ENCODE measurements at regions not wholly inside any gene's neighbourhood (a gene's known extent, or its start where the extent isn't known, plus 50 kb on each side); places are given as distances from the start of the nearest gene placed in this dataset.
A peak's percentile ranks its signal among the peaks of the same experiment; 100 is the strongest.

GRCh38 chr9:695252-695651 is 146.2 kb upstream of the DMRT1 start:
- Histone ChIP-seq H3K27ac (ENCODE audit: low read length) (peak overlapping the region; percentile 99), H3K4me3 (ENCODE audit: low read length) (peak overlapping the region; percentile 77), H3K4me1 (ENCODE audit: control insufficient read depth, insufficient read depth, low read length) (peaks cover 14% of the 10 kb centered on the region), H3K27me3 (ENCODE audit: control insufficient read depth, insufficient read depth) (no peaks in the 10 kb centered on the region), H3K9me3 (ENCODE audit: control insufficient read depth, low read length) (no peaks in the 10 kb centered on the region)
- intact Hi-C loops (cut with DNase I): loop anchor here in 1 of 4 donors (10.0 kb wide), 1 partner anchor 60 kb away; no protein-coding TSS in a partner anchor
- WGBS: 40% methylated on average over 4 of the region's 4 CpGs
- peak; percentile 4 to 45 for ATAC-seq
- no peak for DNase-seq

- Histone ChIP-seq H3K9me3 (ENCODE audit: control insufficient read depth, low read length) (no peaks in the 10 kb centered on the region), H3K27me3 (ENCODE audit: control insufficient read depth, insufficient read depth) (no peaks in the 10 kb centered on the region), H3K27ac (ENCODE audit: low read length) (peak overlapping the region; percentile 98), H3K4me1 (ENCODE audit: control insufficient read depth, insufficient read depth, low read length) (peaks cover 16% of the 10 kb centered on the region), H3K4me3 (ENCODE audit: low read length) (peak overlapping the region; percentile 37)
- DNase-seq (peak in 1 of 3 donors; percentile 68), ATAC-seq (peak; percentile 56 to 58)
- intact Hi-C loops (cut with DNase I): loop anchor here in 1 of 4 donors (10.0 kb wide), 1 partner anchor 58 kb away; no protein-coding TSS in a partner anchor
- 30% methylated on average over 9 of the region's 9 CpGs for WGBS
Measured at GRCh38 chr9:696332-697323, 144.9 kb upstream of the DMRT1 start.

GRCh38 chr9:698276-698675 is 143.2 kb upstream of the DMRT1 start:
- H3K27ac ChIP-seq (ENCODE audit: low read length): peak overlapping the region; percentile 55
- ATAC-seq: no peak
- no peak for DNase-seq
- no peaks in the 10 kb centered on the region for H3K27me3 ChIP-seq (ENCODE audit: control insufficient read depth, insufficient read depth)
- intact Hi-C loops (cut with DNase I): loop anchor here in 1 of 4 donors (10.0 kb wide), 1 partner anchor 57 kb away; no protein-coding TSS in a partner anchor
- whole genome bisulfite sequencing: 80% methylated on average over 5 of the region's 5 CpGs
- peaks cover 14% of the 10 kb centered on the region for H3K4me1 ChIP-seq (ENCODE audit: control insufficient read depth, insufficient read depth, low read length)
- no peaks in the 10 kb centered on the region for H3K9me3 ChIP-seq (ENCODE audit: control insufficient read depth, low read length)
- no peak overlapping the region for H3K4me3 ChIP-seq (ENCODE audit: low read length)

GRCh38 chr9:698954-699353 is 142.5 kb upstream of the DMRT1 start:
- DNase-seq: no peak
- H3K9me3 ChIP-seq (ENCODE audit: control insufficient read depth, low read length): no peaks in the 10 kb centered on the region
- intact Hi-C loops (cut with DNase I): loop anchor here in 1 of 4 donors (10.0 kb wide), 1 partner anchor 56 kb away; no protein-coding TSS in a partner anchor
- H3K27ac ChIP-seq (ENCODE audit: low read length): no peak overlapping the region
- H3K27me3 ChIP-seq (ENCODE audit: control insufficient read depth, insufficient read depth): no peaks in the 10 kb centered on the region
- WGBS: 73% methylated on average over 6 of the region's 6 CpGs
- no peak overlapping the region for H3K4me3 ChIP-seq (ENCODE audit: low read length)
- no peak for ATAC-seq
- H3K4me1 ChIP-seq (ENCODE audit: control insufficient read depth, insufficient read depth, low read length): peaks cover 14% of the 10 kb centered on the region

- no peak for DNase-seq
- Histone ChIP-seq H3K4me3 (ENCODE audit: low read length) (no peak overlapping the region), H3K9me3 (ENCODE audit: control insufficient read depth, low read length) (no peaks in the 10 kb centered on the region), H3K27me3 (ENCODE audit: control insufficient read depth, insufficient read depth) (no peaks in the 10 kb centered on the region), H3K4me1 (ENCODE audit: control insufficient read depth, insufficient read depth, low read length) (peaks cover 13% of the 10 kb centered on the region), H3K27ac (ENCODE audit: low read length) (no peak overlapping the region)
- intact Hi-C loops (cut with DNase I): loop anchor here in 1 of 4 donors (10.0 kb wide), 1 partner anchor 55 kb away; no protein-coding TSS in a partner anchor
- 33% methylated on average over 1 of the region's 1 CpG for WGBS
- no peak for ATAC-seq
Measured at GRCh38 chr9:699396-699795, 142.1 kb upstream of the DMRT1 start.

GRCh38 chr9:700365-701282 is 140.9 kb upstream of the DMRT1 start:
- intact Hi-C loops (cut with DNase I): loop anchor here in 1 of 4 donors (5.0 kb wide), 1 partner anchor 48 kb away; no protein-coding TSS in a partner anchor
- WGBS: 68% methylated on average over 9 of the region's 9 CpGs
- Histone ChIP-seq H3K27ac (ENCODE audit: low read length) (no peak overlapping the region), H3K4me3 (ENCODE audit: low read length) (no peak overlapping the region), H3K4me1 (ENCODE audit: control insufficient read depth, insufficient read depth, low read length) (peaks cover 7% of the 10 kb centered on the region), H3K27me3 (ENCODE audit: control insufficient read depth, insufficient read depth) (no peaks in the 10 kb centered on the region), H3K9me3 (ENCODE audit: control insufficient read depth, low read length) (no peaks in the 10 kb centered on the region)
- DNase-seq (no peak), ATAC-seq (no peak)

- ATAC-seq: peak in 1 of 2 donors; percentile 31
- intact Hi-C loops (cut with DNase I): loop anchor here in 1 of 4 donors (5.0 kb wide), 1 partner anchor 51 kb away; no protein-coding TSS in a partner anchor
Measured at GRCh38 chr9:703392-703791, 138.1 kb upstream of the DMRT1 start.

GRCh38 chr9:706073-706472 is 135.4 kb upstream of the DMRT1 start:
- no peak for ATAC-seq
- H3K27ac ChIP-seq (ENCODE audit: low read length): no peak overlapping the region
- no peak for DNase-seq
- intact Hi-C loops (cut with DNase I): no loop called here
- peak overlapping the region; percentile 30 for H3K4me3 ChIP-seq (ENCODE audit: low read length)
- peaks cover 10% of the 10 kb centered on the region for H3K4me1 ChIP-seq (ENCODE audit: control insufficient read depth, insufficient read depth, low read length)
- H3K27me3 ChIP-seq (ENCODE audit: control insufficient read depth, insufficient read depth): no peaks in the 10 kb centered on the region
- no peaks in the 10 kb centered on the region for H3K9me3 ChIP-seq (ENCODE audit: control insufficient read depth, low read length)
- 62% methylated on average over 2 of the region's 2 CpGs for WGBS

More at GRCh38 chr9:703392-703791, 138.1 kb upstream of the DMRT1 start:
- H3K4me1 ChIP-seq (ENCODE audit: control insufficient read depth, insufficient read depth, low read length): peaks cover 5% of the 10 kb centered on the region
- H3K9me3 ChIP-seq (ENCODE audit: control insufficient read depth, low read length): no peaks in the 10 kb centered on the region
- no peaks in the 10 kb centered on the region for H3K27me3 ChIP-seq (ENCODE audit: control insufficient read depth, insufficient read depth)
- H3K4me3 ChIP-seq (ENCODE audit: low read length): no peak overlapping the region
- H3K27ac ChIP-seq (ENCODE audit: low read length): no peak overlapping the region
- no peak for DNase-seq
- 61% methylated on average over 2 of the region's 2 CpGs for WGBS

- Histone ChIP-seq H3K4me1 (ENCODE audit: control insufficient read depth, insufficient read depth, low read length) (peaks cover 8% of the 10 kb centered on the region), H3K27me3 (ENCODE audit: control insufficient read depth, insufficient read depth) (no peaks in the 10 kb centered on the region), H3K4me3 (ENCODE audit: low read length) (peak overlapping the region; percentile 30), H3K9me3 (ENCODE audit: control insufficient read depth, low read length) (no peaks in the 10 kb centered on the region), H3K27ac (ENCODE audit: low read length) (peak overlapping the region; percentile 88)
- ATAC-seq: peak; percentile 76 to 83
- intact Hi-C loops (cut with DNase I): no loop called here
- DNase-seq: peak; percentile 79 to 87 (median 85)
- WGBS: 3% methylated on average over 51 of the region's 51 CpGs
Measured at GRCh38 chr9:706606-707459, 134.7 kb upstream of the DMRT1 start.

- peaks cover 8% of the 10 kb centered on the region for H3K4me1 ChIP-seq (ENCODE audit: control insufficient read depth, insufficient read depth, low read length)
Measured at GRCh38 chr9:708182-708550, 133.3 kb upstream of the DMRT1 start.

More at GRCh38 chr9:708182-708550, 133.3 kb upstream of the DMRT1 start:
- Histone ChIP-seq H3K4me3 (ENCODE audit: low read length) (peak overlapping the region; percentile 4), H3K27ac (ENCODE audit: low read length) (peak overlapping the region; percentile 80), H3K27me3 (ENCODE audit: control insufficient read depth, insufficient read depth) (no peaks in the 10 kb centered on the region), H3K9me3 (ENCODE audit: control insufficient read depth, low read length) (no peaks in the 10 kb centered on the region)
- 34% methylated on average over 7 of the region's 7 CpGs for WGBS
- intact Hi-C loops (cut with DNase I): no loop called here
- no peak for DNase-seq
- no peak for ATAC-seq

Data from right cardiac atrium (tissue), 5 donors.